Epithelial cell of proximal tubule (primary cell): ENCODE measurements at regions not wholly inside any gene's neighbourhood (a gene's known extent, or its start where the extent isn't known, plus 50 kb on each side); places are given as distances from the start of the nearest gene placed in this dataset.

Experiments
- DNase-seq: peaks from one replicate; pipeline ENCODE4 v3.0.0-alpha.2; 2011; ENCODE audit warnings: low read depth
- H3K4me3 ChIP-seq: 2 replicates; pipeline ENCODE4 v1.5.1; 2011; ENCODE audit warnings: low read depth, mild to moderate bottlenecking, low read length
- CTCF ChIP-seq: conservative IDR thresholded peaks from 2 replicates; pipeline ENCODE4 v1.5.1; 2012; ENCODE audit warnings: low read depth, mild to moderate bottlenecking, low read length

- TF ChIP-seq CTCF = no peak
- DNase-seq = no peak
- H3K4me3 ChIP-seq = no peak overlapping the region
Measured at GRCh38 chr16:74101379-74102137, 195.1 kb upstream of the PSMD7 start.

- no peak overlapping the region for H3K4me3 ChIP-seq
- TF ChIP-seq CTCF = no peak
- no peak for DNase-seq
Measured at GRCh38 chr16:74100395-74101326, 196.0 kb upstream of the PSMD7 start.

- TF ChIP-seq CTCF = no peak
- no peak overlapping the region for H3K4me3 ChIP-seq
- DNase-seq = no peak
Measured at GRCh38 chr16:74099530-74099929, 197.1 kb upstream of the PSMD7 start.

GRCh38 chr16:74094962-74095361, 201.7 kb upstream of the PSMD7 start:
- no peak overlapping the region for H3K4me3 ChIP-seq
- DNase-seq = no peak
- no peak for TF ChIP-seq CTCF

- H3K4me3 ChIP-seq = no peak overlapping the region
- no peak for DNase-seq
- no peak for TF ChIP-seq CTCF
Measured at GRCh38 chr16:74094514-74094913, 202.1 kb upstream of the PSMD7 start.

- TF ChIP-seq CTCF = no peak
- DNase-seq = no peak
- H3K4me3 ChIP-seq = no peak overlapping the region
Measured at GRCh38 chr16:74092336-74092735, 204.3 kb upstream of the PSMD7 start.

GRCh38 chr16:74090871-74091270, 205.7 kb upstream of the PSMD7 start:
- H3K4me3 ChIP-seq = no peak overlapping the region
- no peak for DNase-seq
- no peak for TF ChIP-seq CTCF
